ENCODE measurements at regions not wholly inside any gene's neighbourhood (a gene's known extent, or its start where the extent isn't known, plus 50 kb on each side); places are given as distances from the start of the nearest gene placed in this dataset.

GRCh38 chr10:28479927-28480627 lies 52.8 kb upstream of the WAC start:
- TF ChIP-seq CTCF (IDR thresholded peaks at IDR 0.05 in 2 of 3, conservative IDR thresholded peaks at IDR 0.05 in 1 of 3; ENCODE audit: borderline replicate concordance in 1 of 3, insufficient read depth in 1 of 3, low read depth in 2 of 3, low read length in 2 of 3) (no peak), TCF7L2 (IDR thresholded peaks at IDR 0.05; ENCODE audit: borderline replicate concordance, extremely low read depth, insufficient read depth, insufficient read length) (no peak), EZH2phosphoT487 (IDR thresholded peaks at IDR 0.05; ENCODE audit: borderline replicate concordance) (no peak), POLR2A (IDR thresholded peaks at IDR 0.05; ENCODE audit: borderline replicate concordance, extremely low read depth, insufficient read depth, insufficient read length) (no peak), EZH2 (IDR thresholded peaks at IDR 0.05) (no peak), CEBPB (IDR thresholded peaks at IDR 0.05; ENCODE audit: low read depth) (no peak), REST (IDR thresholded peaks at IDR 0.05; ENCODE audit: low read depth) (no peak)
